Parathyroid adenoma (tissue), 2 donors: ENCODE measurements at regions not wholly inside any gene's neighbourhood (a gene's known extent, or its start where the extent isn't known, plus 50 kb on each side); places are given as distances from the start of the nearest gene placed in this dataset.

ENCODE experiments used
- H2AFZ ChIP-seq: fragments of 300-600 bp; sonication (generic); one replicate; pipeline ENCODE4 v1.7.0; 2017; ENCODE audit warnings: antibody characterized with exemption, mild to moderate bottlenecking
- H3K27ac ChIP-seq: fragments of 300-600 bp; sonication (generic); one replicate; pipeline ENCODE4 v1.7.0; 2017
- H3K27me3 ChIP-seq: fragments of 300-600 bp; sonication (generic); one replicate; pipeline ENCODE4 v1.7.0; 2017; ENCODE audit warnings: low read length; ENCODE audit not compliant: control insufficient read depth, insufficient read depth
- H3K36me3 ChIP-seq: fragments of 300-600 bp; sonication (generic); one replicate; pipeline ENCODE4 v1.7.0; 2017; ENCODE audit warnings: low read length; ENCODE audit not compliant: control insufficient read depth, insufficient read depth
- H3K4me1 ChIP-seq: fragments of 300-600 bp; sonication (generic); one replicate; pipeline ENCODE4 v1.7.0; 2017; ENCODE audit warnings: control low read depth
- H3K4me2 ChIP-seq: fragments of 300-600 bp; sonication (generic); one replicate; pipeline ENCODE4 v1.7.0; 2017; ENCODE audit warnings: low read length
- H3K4me3 ChIP-seq: fragments of 300-600 bp; sonication (generic); one replicate; pipeline ENCODE4 v1.7.0; 2017; ENCODE audit warnings: low read depth, low read length
- H3K79me2 ChIP-seq: fragments of 300-600 bp; sonication (generic); one replicate; pipeline ENCODE4 v1.7.0; 2017; ENCODE audit warnings: control low read depth
- H3K9ac ChIP-seq: fragments of 300-600 bp; sonication (generic); one replicate; pipeline ENCODE4 v1.7.0; 2017; ENCODE audit warnings: mild to moderate bottlenecking
- H3K9me3 ChIP-seq: fragments of 300-600 bp; sonication (generic); one replicate; pipeline ENCODE4 v1.7.0; 2017; ENCODE audit warnings: low read length; ENCODE audit not compliant: control insufficient read depth
- TF ChIP-seq, protein P1 (sequence below): fragments of 300-600 bp; sonication (generic); IDR thresholded peaks from one replicate; pipeline ENCODE4 v1.7.0; 2017; ENCODE audit warnings: antibody characterized with exemption, mild to moderate bottlenecking
- donor health status: primary hyperparathyroidism.

DNA sequence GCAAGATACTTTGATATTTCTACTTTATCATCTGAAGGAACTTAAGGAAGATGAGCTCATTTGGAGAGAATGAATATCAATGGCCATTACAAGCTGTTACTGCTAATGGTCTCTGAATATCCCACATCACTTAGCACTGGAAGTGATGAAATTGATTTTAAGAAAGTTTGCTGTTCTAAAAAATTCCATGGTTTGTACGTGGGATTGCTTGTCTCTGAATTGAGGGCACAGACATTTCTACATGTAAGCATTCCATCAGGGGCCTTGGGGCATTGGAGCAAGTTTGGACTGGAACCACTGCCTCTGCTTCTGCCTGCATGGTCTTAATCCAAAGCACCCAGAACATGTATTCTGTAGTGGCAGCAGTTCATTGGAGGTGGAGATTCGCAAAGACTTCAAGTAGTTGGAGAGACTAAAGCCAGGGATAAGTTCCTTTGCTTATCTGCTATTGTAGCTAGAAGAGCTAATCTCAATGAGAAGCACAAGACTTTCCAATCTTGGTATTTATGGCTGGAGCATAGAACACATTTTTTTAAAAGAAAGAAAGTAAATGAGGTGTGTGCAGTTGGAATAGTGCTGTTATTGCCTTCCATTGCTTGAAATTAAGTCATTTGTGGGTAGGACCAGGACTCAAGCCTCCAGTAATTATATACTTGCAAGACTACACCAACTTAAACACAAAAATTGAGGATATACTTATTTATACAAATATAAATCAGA, 424.2 kb downstream of the SPATA31D1 start:
- Histone ChIP-seq H3K4me3 (no peak overlapping the region), H3K4me2 (no peak overlapping the region), H3K9ac (no peak overlapping the region), H3K27me3 (no peaks in the 10 kb centered on the region), H3K4me1 (no peaks in the 10 kb centered on the region), H3K27ac (no peak overlapping the region), H3K36me3 (no peaks in the 10 kb centered on the region), H3K79me2 (no peaks in the 10 kb centered on the region), H2AFZ (no peak overlapping the region), H3K9me3 (no peaks in the 10 kb centered on the region)
- TF ChIP-seq, protein P1, sequence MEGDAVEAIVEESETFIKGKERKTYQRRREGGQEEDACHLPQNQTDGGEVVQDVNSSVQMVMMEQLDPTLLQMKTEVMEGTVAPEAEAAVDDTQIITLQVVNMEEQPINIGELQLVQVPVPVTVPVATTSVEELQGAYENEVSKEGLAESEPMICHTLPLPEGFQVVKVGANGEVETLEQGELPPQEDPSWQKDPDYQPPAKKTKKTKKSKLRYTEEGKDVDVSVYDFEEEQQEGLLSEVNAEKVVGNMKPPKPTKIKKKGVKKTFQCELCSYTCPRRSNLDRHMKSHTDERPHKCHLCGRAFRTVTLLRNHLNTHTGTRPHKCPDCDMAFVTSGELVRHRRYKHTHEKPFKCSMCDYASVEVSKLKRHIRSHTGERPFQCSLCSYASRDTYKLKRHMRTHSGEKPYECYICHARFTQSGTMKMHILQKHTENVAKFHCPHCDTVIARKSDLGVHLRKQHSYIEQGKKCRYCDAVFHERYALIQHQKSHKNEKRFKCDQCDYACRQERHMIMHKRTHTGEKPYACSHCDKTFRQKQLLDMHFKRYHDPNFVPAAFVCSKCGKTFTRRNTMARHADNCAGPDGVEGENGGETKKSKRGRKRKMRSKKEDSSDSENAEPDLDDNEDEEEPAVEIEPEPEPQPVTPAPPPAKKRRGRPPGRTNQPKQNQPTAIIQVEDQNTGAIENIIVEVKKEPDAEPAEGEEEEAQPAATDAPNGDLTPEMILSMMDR, result no peak

DNA sequence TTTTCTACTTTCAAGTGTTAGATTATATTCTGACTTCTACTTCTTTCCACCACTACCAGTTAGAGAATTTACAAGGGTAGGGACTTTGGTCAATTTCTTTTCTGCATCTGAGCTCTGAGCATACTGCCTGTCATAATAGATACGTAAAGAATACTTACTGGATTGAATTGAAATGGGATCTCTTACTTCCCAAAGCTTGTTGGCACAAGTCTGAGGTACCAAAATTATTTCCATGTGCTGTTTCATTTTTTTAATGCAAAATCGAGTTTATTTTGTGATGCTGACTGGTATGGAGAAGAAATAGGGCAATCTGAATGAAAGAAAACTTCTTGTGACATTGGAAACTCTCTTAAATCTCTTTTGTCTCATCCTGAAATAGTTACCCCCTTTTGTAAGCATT, 428.9 kb downstream of the SPATA31D1 start:
- TF ChIP-seq, protein P1, result no peak
- no peak overlapping the region for H3K27ac ChIP-seq
- H3K79me2 ChIP-seq, result no peaks in the 10 kb centered on the region
- H3K9me3 ChIP-seq, result no peaks in the 10 kb centered on the region
- H3K27me3 ChIP-seq, result no peaks in the 10 kb centered on the region
- H3K36me3 ChIP-seq, result no peaks in the 10 kb centered on the region
- no peak overlapping the region for H2AFZ ChIP-seq
- no peak overlapping the region for H3K4me2 ChIP-seq
- no peaks in the 10 kb centered on the region for H3K4me1 ChIP-seq
- no peak overlapping the region for H3K9ac ChIP-seq
- no peak overlapping the region for H3K4me3 ChIP-seq

DNA sequence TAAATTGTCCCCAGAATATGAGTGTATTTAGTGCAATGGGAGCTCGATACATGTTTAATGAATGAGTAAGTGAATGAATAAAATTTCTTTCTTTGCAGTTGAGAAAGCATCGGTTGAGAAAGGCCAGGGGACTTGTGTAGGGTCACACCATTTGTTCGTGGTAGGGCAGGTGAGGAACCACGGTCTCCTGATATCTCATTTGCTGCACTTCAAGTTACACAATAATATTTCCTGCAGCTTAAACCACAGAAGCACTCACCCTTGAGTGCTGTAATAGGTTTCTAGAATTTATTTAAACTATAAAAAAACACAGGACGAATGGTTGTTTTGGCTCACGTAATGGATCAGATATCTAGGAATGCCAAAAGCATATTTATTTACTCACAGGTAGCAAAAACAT, 429.8 kb downstream of the SPATA31D1 start:
- H3K36me3 ChIP-seq, result no peaks in the 10 kb centered on the region
- H3K4me3 ChIP-seq, result no peak overlapping the region
- TF ChIP-seq, protein P1, result no peak
- no peaks in the 10 kb centered on the region for H3K27me3 ChIP-seq
- H3K27ac ChIP-seq, result no peak overlapping the region
- no peaks in the 10 kb centered on the region for H3K9me3 ChIP-seq
- H3K9ac ChIP-seq, result no peak overlapping the region
- no peak overlapping the region for H2AFZ ChIP-seq
- H3K4me1 ChIP-seq, result no peaks in the 10 kb centered on the region
- no peak overlapping the region for H3K4me2 ChIP-seq
- H3K79me2 ChIP-seq, result no peaks in the 10 kb centered on the region

DNA sequence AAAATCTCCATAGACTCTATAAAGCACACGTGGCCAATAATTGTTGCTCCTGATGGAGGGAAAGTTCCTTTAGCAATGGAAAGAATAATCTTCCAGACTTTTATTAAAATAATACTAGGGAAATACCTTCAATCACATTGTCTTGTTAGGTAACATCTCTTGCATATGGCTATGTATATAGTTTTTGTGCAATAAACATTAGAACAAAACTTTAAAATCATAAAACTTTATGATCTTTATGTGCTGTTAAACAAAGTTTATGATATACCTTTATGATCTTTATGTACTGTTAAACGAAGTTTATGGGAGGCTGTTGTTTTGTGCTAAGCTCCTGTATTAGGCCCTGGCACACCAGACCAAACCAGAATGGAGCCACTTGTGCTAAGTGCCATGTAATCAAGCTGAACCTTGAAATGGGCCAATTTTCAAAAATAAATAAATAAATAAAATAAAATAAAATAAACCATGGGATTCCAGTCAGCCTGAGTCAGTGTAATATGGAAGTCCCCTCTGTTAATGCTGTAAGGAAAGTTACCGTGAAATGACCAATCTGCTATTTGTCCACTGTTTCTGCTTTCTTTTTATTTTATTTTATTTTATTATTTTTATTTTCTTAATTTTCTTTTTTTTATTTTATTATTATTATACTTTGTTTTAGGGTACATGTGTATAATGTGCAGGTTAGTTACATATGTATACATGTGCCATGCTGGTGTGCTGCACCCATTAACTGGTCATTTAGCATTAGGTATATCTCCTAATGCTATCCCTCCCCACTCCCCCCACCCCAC, 431.3 kb downstream of the SPATA31D1 start:
- Histone ChIP-seq H3K4me2 (no peak overlapping the region), H3K27ac (no peak overlapping the region), H3K36me3 (no peaks in the 10 kb centered on the region), H3K27me3 (no peaks in the 10 kb centered on the region), H3K79me2 (no peaks in the 10 kb centered on the region), H3K4me3 (no peak overlapping the region), H2AFZ (no peak overlapping the region), H3K9ac (no peak overlapping the region), H3K9me3 (no peaks in the 10 kb centered on the region), H3K4me1 (no peaks in the 10 kb centered on the region)
- TF ChIP-seq, protein P1, result no peak
